H54 (cell line): ENCODE measurements at regions not wholly inside any gene's neighbourhood (a gene's known extent, or its start where the extent isn't known, plus 50 kb on each side); places are given as distances from the start of the nearest gene placed in this dataset.

Experiments
- DNase-seq: peaks from one replicate; pipeline ENCODE4 v3.0.0; 2011; ENCODE audit warnings: low spot score, mixed read lengths; ENCODE audit not compliant: insufficient read length
- FAIRE-seq: peaks from 3 replicates; lab custom pipeline; 2011; peaks lifted over from hg19 to GRCh38; lab: Jason Lieb, UNC
- POLR2A ChIP-seq: IDR thresholded peaks from 2 replicates; pipeline ENCODE4 v1.6.1; 2011; ENCODE audit warnings: low read depth, mild to moderate bottlenecking, low read length

GRCh38 chr22:47247579-47248240, 485.3 kb downstream of the TBC1D22A start:
- TF ChIP-seq POLR2A = no peak
- DNase-seq = no peak
- no peak for FAIRE-seq

- FAIRE-seq = no peak
- no peak for DNase-seq
- TF ChIP-seq POLR2A = no peak
Measured at GRCh38 chr22:47245786-47246185, 483.3 kb downstream of the TBC1D22A start.

- DNase-seq (no peak), FAIRE-seq (no peak)
- TF ChIP-seq POLR2A = no peak
Measured at GRCh38 chr22:47245286-47245685, 482.8 kb downstream of the TBC1D22A start.

GRCh38 chr22:47240116-47240515, 477.7 kb downstream of the TBC1D22A start:
- no peak for DNase-seq
- TF ChIP-seq POLR2A = no peak
- FAIRE-seq = no peak

GRCh38 chr22:47239474-47239860, 477.0 kb downstream of the TBC1D22A start:
- no peak for DNase-seq
- no peak for TF ChIP-seq POLR2A
- no peak for FAIRE-seq

- no peak for FAIRE-seq
- DNase-seq = no peak
- no peak for TF ChIP-seq POLR2A
Measured at GRCh38 chr22:47238690-47239473, 476.4 kb downstream of the TBC1D22A start.

GRCh38 chr22:47237890-47238480, 475.5 kb downstream of the TBC1D22A start:
- FAIRE-seq (no peak), DNase-seq (no peak)
- no peak for TF ChIP-seq POLR2A

- no peak for DNase-seq
- TF ChIP-seq POLR2A = no peak
- no peak for FAIRE-seq
Measured at GRCh38 chr22:47236718-47237117, 474.3 kb downstream of the TBC1D22A start.

GRCh38 chr22:47236161-47236560, 473.7 kb downstream of the TBC1D22A start:
- DNase-seq (no peak), FAIRE-seq (no peak)
- no peak for TF ChIP-seq POLR2A

GRCh38 chr22:47233316-47234243, 471.1 kb downstream of the TBC1D22A start:
- FAIRE-seq = no peak
- DNase-seq = no peak
- TF ChIP-seq POLR2A = no peak

- DNase-seq = no peak
- no peak for FAIRE-seq
- TF ChIP-seq POLR2A = no peak
Measured at GRCh38 chr22:47232753-47233152, 470.3 kb downstream of the TBC1D22A start.

- DNase-seq = no peak
Measured at GRCh38 chr22:47232197-47232596, 469.7 kb downstream of the TBC1D22A start.

GRCh38 chr22:47231759-47232158, 469.3 kb downstream of the TBC1D22A start:
- DNase-seq (no peak), FAIRE-seq (no peak)
- no peak for TF ChIP-seq POLR2A

More at GRCh38 chr22:47232197-47232596, 469.7 kb downstream of the TBC1D22A start:
- FAIRE-seq = no peak
- TF ChIP-seq POLR2A = no peak

GRCh38 chr22:47230741-47231140, 468.3 kb downstream of the TBC1D22A start:
- no peak for FAIRE-seq
- TF ChIP-seq POLR2A = no peak
- DNase-seq = no peak
